ENCODE measurements at regions not wholly inside any gene's neighbourhood (a gene's known extent, or its start where the extent isn't known, plus 50 kb on each side); places are given as distances from the start of the nearest gene placed in this dataset.

- intact Hi-C loops (cut with micrococcal nuclease), result no loop called here
These were observed 134.5 kb downstream of the C9orf152 start for GRCh38 chr9:110073356-110073905.

GRCh38 chr9:110076894-110077725 is 130.8 kb downstream of the C9orf152 start:
- no peak overlapping the region for H3K4me3 Mint-ChIP-seq
- intact Hi-C loops (cut with micrococcal nuclease), result no loop called here
- H3K4me1 Mint-ChIP-seq (ENCODE audit: low read depth), result peaks cover 22% of the 10 kb centered on the region
- H3K27ac Mint-ChIP-seq, result no peak overlapping the region
- no peaks in the 10 kb centered on the region for H3K36me3 Mint-ChIP-seq (ENCODE audit: low read depth)
- no peaks in the 10 kb centered on the region for H3K27me3 Mint-ChIP-seq
- H3K9me3 Mint-ChIP-seq, result no peaks in the 10 kb centered on the region

More at GRCh38 chr9:110073356-110073905, 134.5 kb downstream of the C9orf152 start:
- peaks cover 18% of the 10 kb centered on the region for H3K4me1 Mint-ChIP-seq (ENCODE audit: low read depth)
- H3K27ac Mint-ChIP-seq, result no peak overlapping the region
- H3K27me3 Mint-ChIP-seq, result no peaks in the 10 kb centered on the region
- H3K4me3 Mint-ChIP-seq, result no peak overlapping the region
- H3K9me3 Mint-ChIP-seq, result no peaks in the 10 kb centered on the region
- no peaks in the 10 kb centered on the region for H3K36me3 Mint-ChIP-seq (ENCODE audit: low read depth)

- Mint-ChIP-seq H3K27me3 (no peaks in the 10 kb centered on the region), H3K27ac (no peak overlapping the region), H3K9me3 (no peaks in the 10 kb centered on the region), H3K4me3 (no peak overlapping the region), H3K4me1 (ENCODE audit: low read depth) (peaks cover 14% of the 10 kb centered on the region), H3K36me3 (ENCODE audit: low read depth) (no peaks in the 10 kb centered on the region)
- intact Hi-C loops (cut with micrococcal nuclease), result no loop called here
These were observed 130.0 kb downstream of the C9orf152 start for GRCh38 chr9:110077925-110078324.

GRCh38 chr9:110078604-110079003 is 129.4 kb downstream of the C9orf152 start:
- no peak overlapping the region for H3K27ac Mint-ChIP-seq
- H3K4me1 Mint-ChIP-seq (ENCODE audit: low read depth), result peaks cover 13% of the 10 kb centered on the region
- no peak overlapping the region for H3K4me3 Mint-ChIP-seq
- no peaks in the 10 kb centered on the region for H3K36me3 Mint-ChIP-seq (ENCODE audit: low read depth)
- intact Hi-C loops (cut with micrococcal nuclease), result no loop called here
- no peaks in the 10 kb centered on the region for H3K27me3 Mint-ChIP-seq
- no peaks in the 10 kb centered on the region for H3K9me3 Mint-ChIP-seq

GRCh38 chr9:110081395-110081794 is 126.6 kb downstream of the C9orf152 start:
- H3K27ac Mint-ChIP-seq, result no peak overlapping the region
- H3K9me3 Mint-ChIP-seq, result no peaks in the 10 kb centered on the region
- H3K27me3 Mint-ChIP-seq, result no peaks in the 10 kb centered on the region
- H3K4me1 Mint-ChIP-seq (ENCODE audit: low read depth), result peaks cover 13% of the 10 kb centered on the region
- intact Hi-C loops (cut with micrococcal nuclease), result no loop called here
- no peaks in the 10 kb centered on the region for H3K36me3 Mint-ChIP-seq (ENCODE audit: low read depth)
- H3K4me3 Mint-ChIP-seq, result no peak overlapping the region

- H3K27ac Mint-ChIP-seq, result no peak overlapping the region
- intact Hi-C loops (cut with micrococcal nuclease), result no loop called here
These were observed 124.1 kb downstream of the C9orf152 start for GRCh38 chr9:110083866-110084265.

GRCh38 chr9:110086537-110086936 is 121.4 kb downstream of the C9orf152 start:
- Mint-ChIP-seq H3K27ac (no peak overlapping the region), H3K27me3 (no peaks in the 10 kb centered on the region), H3K4me1 (ENCODE audit: low read depth) (peaks cover 10% of the 10 kb centered on the region), H3K4me3 (no peak overlapping the region), H3K36me3 (ENCODE audit: low read depth) (no peaks in the 10 kb centered on the region), H3K9me3 (no peaks in the 10 kb centered on the region)
- intact Hi-C loops (cut with micrococcal nuclease), result no loop called here

More at GRCh38 chr9:110083866-110084265, 124.1 kb downstream of the C9orf152 start:
- Mint-ChIP-seq H3K4me1 (ENCODE audit: low read depth) (peaks cover 18% of the 10 kb centered on the region), H3K27me3 (no peaks in the 10 kb centered on the region), H3K4me3 (no peak overlapping the region), H3K36me3 (ENCODE audit: low read depth) (no peaks in the 10 kb centered on the region), H3K9me3 (no peaks in the 10 kb centered on the region)

GRCh38 chr9:110087605-110088004 is 120.4 kb downstream of the C9orf152 start:
- Mint-ChIP-seq H3K36me3 (ENCODE audit: low read depth) (no peaks in the 10 kb centered on the region), H3K27ac (no peak overlapping the region), H3K4me1 (ENCODE audit: low read depth) (peaks cover 5% of the 10 kb centered on the region), H3K27me3 (no peaks in the 10 kb centered on the region), H3K4me3 (no peak overlapping the region), H3K9me3 (no peaks in the 10 kb centered on the region)
- intact Hi-C loops (cut with micrococcal nuclease), result no loop called here

GRCh38 chr9:110088099-110088498 is 119.9 kb downstream of the C9orf152 start:
- Mint-ChIP-seq H3K4me3 (no peak overlapping the region), H3K36me3 (ENCODE audit: low read depth) (no peaks in the 10 kb centered on the region), H3K4me1 (ENCODE audit: low read depth) (peaks cover 5% of the 10 kb centered on the region), H3K9me3 (no peaks in the 10 kb centered on the region), H3K27me3 (no peaks in the 10 kb centered on the region), H3K27ac (no peak overlapping the region)
- intact Hi-C loops (cut with micrococcal nuclease), result no loop called here

- no peaks in the 10 kb centered on the region for H3K36me3 Mint-ChIP-seq (ENCODE audit: low read depth)
- no peaks in the 10 kb centered on the region for H3K27me3 Mint-ChIP-seq
- H3K27ac Mint-ChIP-seq, result no peak overlapping the region
- no peak overlapping the region for H3K4me3 Mint-ChIP-seq
- intact Hi-C loops (cut with micrococcal nuclease), result no loop called here
- no peaks in the 10 kb centered on the region for H3K9me3 Mint-ChIP-seq
- peaks cover 5% of the 10 kb centered on the region for H3K4me1 Mint-ChIP-seq (ENCODE audit: low read depth)
These were observed 118.1 kb downstream of the C9orf152 start for GRCh38 chr9:110089681-110090370.

GRCh38 chr9:110092792-110093191 is 115.2 kb downstream of the C9orf152 start:
- Mint-ChIP-seq H3K9me3 (no peaks in the 10 kb centered on the region), H3K4me3 (no peak overlapping the region), H3K27ac (no peak overlapping the region), H3K36me3 (ENCODE audit: low read depth) (no peaks in the 10 kb centered on the region), H3K27me3 (no peaks in the 10 kb centered on the region), H3K4me1 (ENCODE audit: low read depth) (peaks cover 13% of the 10 kb centered on the region)
- intact Hi-C loops (cut with micrococcal nuclease), result no loop called here

- H3K4me1 Mint-ChIP-seq (ENCODE audit: low read depth), result peaks cover 14% of the 10 kb centered on the region
- no peak overlapping the region for H3K27ac Mint-ChIP-seq
- no peaks in the 10 kb centered on the region for H3K27me3 Mint-ChIP-seq
- no peaks in the 10 kb centered on the region for H3K9me3 Mint-ChIP-seq
- intact Hi-C loops (cut with micrococcal nuclease), result no loop called here
- H3K36me3 Mint-ChIP-seq (ENCODE audit: low read depth), result no peaks in the 10 kb centered on the region
- H3K4me3 Mint-ChIP-seq, result no peak overlapping the region
These were observed 114.5 kb downstream of the C9orf152 start for GRCh38 chr9:110093417-110093816.

GRCh38 chr9:110093871-110094270 is 114.1 kb downstream of the C9orf152 start:
- Mint-ChIP-seq H3K27me3 (no peaks in the 10 kb centered on the region), H3K27ac (no peak overlapping the region), H3K9me3 (no peaks in the 10 kb centered on the region), H3K4me3 (no peak overlapping the region), H3K36me3 (ENCODE audit: low read depth) (no peaks in the 10 kb centered on the region), H3K4me1 (ENCODE audit: low read depth) (peaks cover 19% of the 10 kb centered on the region)
- intact Hi-C loops (cut with micrococcal nuclease), result no loop called here

- Mint-ChIP-seq H3K4me3 (no peak overlapping the region), H3K9me3 (no peaks in the 10 kb centered on the region), H3K27me3 (no peaks in the 10 kb centered on the region), H3K36me3 (ENCODE audit: low read depth) (no peaks in the 10 kb centered on the region), H3K27ac (no peak overlapping the region), H3K4me1 (ENCODE audit: low read depth) (peaks cover 32% of the 10 kb centered on the region)
- intact Hi-C loops (cut with micrococcal nuclease), result no loop called here
These were observed 112.8 kb downstream of the C9orf152 start for GRCh38 chr9:110095161-110095595.
